Inferior parietal cortex (tissue), 1 donor: ENCODE measurements at regions not wholly inside any gene's neighbourhood (a gene's known extent, or its start where the extent isn't known, plus 50 kb on each side); places are given as distances from the start of the nearest gene placed in this dataset.

Experiments used
- DNase-seq: peaks from one replicate; pipeline ENCODE4 v3.0.0-alpha.2; 2016; ENCODE audit errors: extremely low spot score

DNA sequence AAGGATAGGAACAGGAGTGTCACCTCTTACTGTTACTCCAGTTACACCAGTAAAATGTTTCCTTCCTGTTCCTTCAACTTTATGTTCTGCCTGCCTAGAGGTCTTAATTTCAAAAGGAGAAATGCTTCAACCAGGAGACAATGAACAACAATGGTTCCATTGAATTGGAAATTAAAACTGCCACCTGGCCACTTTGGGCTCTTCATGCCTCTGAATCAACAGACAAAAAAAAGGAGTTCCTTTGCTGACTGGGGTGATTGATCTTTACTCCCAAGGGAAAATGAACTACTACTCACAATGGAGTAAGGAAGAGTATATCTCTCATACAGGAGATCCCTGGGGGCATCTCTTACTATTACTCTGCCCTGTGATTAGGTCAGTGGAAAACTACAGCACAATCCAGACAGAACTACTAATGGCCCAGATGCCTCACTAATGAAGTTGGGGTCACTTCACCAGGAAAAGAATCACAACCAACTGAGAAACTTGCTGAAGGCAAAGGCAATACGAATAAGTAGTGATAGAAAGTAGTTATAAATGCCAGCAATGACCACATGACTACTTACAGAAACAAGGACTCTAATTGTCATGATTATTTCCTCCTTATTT is 76.6 kb upstream of the PRDX6 start:
- DNase-seq: no peak

DNA sequence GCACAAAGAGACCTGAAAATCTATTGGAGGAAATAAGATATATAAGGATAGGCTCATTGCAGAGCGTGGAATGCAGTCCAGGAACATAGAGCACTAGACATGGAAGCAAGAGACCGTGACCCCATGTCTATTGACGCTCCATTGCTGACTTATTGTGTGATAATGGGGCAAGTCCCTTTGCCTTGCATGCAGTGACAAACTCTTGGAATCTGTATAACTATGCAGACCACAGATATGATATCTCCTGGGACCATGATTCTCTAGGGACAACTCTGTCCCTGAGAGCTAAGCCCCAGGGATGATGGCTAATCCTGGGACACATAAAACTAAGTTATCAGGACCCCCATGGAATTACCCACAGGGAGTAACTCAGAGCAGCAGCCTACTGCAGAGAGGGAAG is 73.1 kb upstream of the PRDX6 start:
- no peak for DNase-seq

DNA sequence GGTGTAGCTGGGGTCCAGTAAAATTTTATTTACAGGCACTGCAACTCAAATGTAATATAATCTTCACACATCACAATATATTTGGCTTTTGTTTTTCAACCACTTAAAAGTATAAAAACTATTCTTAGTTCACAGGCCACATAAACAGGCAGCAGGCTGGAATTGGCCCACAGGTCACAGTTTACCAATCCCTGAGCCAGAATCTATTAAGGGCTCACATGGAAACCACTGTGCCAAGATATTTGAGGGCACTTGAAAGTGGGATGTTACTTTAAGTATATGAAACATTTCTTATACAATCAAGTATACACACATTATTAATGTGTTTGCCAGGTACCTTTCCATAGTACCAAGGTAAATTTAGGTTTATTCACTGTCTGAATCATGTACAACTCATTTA is 71.9 kb upstream of the PRDX6 start:
- no peak for DNase-seq

DNA sequence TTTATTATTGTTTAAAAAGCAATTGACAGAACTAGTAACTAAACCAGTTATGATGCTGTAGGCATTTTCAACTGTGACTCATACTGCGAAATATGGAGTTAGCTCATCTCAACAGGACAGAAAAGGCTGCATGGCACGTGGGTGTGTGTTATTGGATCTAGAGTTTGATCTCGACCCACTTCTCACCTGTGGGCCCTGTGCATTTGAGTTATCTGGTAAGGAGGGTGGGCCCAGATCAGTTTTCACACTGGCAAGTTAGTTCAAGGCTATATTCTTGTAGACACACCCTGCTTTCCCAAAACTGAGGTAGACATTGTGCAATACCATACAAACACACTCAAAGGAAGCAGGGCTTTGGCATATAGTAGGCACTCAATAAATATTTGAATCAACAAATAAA is 71.3 kb upstream of the PRDX6 start:
- DNase-seq: no peak

DNA sequence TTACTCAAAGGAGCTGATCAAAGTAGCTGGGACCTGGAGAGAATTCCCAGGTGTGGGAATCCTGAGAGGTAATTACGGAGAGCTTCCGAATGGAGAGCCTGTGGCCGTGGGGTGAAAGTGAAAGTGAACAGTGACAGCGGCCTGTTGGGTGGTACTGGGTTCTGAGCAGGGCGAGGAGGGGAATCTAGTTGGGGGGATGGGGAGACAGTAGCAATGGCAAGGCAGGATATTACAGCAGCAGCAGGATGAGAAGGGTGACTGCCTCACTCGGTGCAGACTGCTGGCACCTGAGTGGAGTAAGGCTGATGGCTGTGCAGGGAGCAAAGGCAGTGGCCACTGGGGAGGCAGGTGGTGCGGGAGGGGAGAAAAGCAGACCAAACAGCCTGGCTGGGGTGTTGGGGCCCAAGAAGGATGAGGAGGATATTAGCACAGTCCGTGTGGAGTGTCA is 70.3 kb upstream of the PRDX6 start:
- no peak for DNase-seq

DNA sequence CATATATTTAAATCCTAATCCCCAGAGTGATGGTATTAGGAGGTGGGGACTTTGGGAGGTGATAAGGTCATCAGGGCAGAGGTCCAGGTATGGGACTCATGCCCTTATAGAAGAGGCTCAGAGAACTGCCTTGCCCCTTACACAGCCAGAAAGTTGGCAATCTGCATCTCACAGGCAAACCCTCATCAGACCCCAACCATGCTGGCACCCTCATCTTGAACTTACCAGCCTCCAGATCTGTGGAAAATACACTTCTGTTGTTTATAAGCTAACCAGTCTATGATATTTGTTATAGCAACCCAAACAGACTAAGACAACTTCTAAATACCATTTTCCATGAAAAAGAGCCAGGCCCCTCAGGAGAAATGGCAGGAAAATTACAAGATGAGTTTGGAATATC is 69.3 kb upstream of the PRDX6 start:
- DNase-seq: no peak

DNA sequence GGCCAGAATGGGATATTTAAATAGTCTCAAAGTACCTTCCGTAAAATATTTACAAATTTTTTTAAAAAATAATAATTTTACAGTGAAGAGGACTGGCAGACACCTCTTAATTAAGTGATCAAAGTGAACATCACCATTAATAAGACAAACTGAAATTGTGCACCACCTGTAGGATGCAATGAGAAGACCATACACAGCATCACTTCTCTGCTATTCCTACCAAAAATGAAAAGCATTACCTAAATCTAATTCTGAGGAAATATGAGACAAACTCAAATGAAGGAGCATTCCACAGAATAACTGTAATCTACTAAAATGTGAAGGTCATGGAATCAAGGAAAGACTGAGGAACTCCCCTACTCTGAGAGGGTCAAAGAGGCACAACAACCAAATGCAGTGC is 68.2 kb upstream of the PRDX6 start:
- no peak for DNase-seq

DNA sequence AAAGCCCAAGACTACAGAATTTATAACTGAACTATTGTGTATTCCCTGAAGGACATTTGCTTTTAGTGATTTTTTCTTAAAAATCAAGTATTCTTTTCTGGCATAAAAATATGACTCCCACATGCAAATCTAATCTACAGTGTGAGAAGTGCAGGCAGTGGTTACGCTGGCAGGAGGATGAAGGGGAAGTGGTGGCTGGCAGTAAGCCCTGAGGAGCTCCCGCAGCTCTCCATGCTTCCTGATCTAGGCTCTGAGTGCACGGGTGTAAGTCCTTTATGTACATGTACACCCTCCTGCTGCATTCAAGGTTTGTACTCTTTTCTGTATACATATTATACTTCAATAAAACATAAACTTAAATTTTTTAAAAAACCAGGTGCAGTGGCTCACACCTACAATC is 67.5 kb upstream of the PRDX6 start:
- DNase-seq: no peak

DNA sequence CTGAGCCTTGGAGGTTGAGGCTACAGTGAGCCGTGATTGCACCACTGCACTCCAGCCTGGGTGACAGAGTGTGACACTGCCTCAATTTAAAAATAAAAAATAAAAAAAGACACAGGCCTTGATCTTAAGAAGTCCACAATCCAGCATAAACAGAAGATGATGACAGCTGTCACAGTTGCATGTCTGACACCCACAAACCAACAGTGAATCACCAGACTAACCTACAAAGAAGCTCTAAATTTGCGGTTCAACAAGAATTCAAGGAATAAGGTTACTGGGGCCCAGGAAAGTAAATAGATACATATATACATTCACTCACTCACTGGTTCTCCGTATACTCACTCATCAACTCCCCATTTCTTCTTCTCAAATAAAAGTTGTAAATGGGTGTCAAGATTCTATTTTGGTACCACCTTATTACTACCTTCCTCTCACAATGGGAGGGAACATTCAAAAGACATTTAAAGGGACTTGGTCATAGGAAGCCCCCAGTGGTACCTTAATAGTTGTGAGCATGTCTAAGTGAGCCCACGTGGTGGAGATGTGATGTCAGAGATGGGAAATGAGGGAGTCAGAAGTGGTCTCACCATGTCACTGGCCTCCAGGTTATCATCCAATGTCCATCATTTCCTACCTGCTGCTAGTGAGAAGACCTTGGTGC is 66.9 kb upstream of the PRDX6 start:
- no peak for DNase-seq

DNA sequence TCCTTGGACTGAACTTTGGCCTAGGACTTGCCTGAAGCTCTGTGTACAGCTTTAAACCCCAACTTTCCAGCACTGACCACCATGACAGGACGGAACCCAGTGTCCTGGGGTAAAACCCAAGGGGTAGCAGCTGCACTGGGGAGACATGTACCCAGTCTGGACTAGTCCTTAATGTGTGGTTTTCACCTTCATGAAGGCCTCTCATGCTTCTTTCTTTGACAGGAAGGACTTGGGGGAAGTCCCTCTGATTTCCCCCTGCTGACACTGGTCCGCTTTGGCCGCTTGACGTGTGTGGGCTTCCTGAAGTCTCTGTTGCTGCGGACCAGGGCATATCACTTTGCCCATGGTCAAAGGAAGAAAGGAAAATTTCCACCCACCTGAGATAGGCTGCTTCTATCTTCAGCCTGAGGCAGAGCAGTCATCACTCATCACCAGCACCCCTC is 66.3 kb upstream of the PRDX6 start:
- DNase-seq: no peak

DNA sequence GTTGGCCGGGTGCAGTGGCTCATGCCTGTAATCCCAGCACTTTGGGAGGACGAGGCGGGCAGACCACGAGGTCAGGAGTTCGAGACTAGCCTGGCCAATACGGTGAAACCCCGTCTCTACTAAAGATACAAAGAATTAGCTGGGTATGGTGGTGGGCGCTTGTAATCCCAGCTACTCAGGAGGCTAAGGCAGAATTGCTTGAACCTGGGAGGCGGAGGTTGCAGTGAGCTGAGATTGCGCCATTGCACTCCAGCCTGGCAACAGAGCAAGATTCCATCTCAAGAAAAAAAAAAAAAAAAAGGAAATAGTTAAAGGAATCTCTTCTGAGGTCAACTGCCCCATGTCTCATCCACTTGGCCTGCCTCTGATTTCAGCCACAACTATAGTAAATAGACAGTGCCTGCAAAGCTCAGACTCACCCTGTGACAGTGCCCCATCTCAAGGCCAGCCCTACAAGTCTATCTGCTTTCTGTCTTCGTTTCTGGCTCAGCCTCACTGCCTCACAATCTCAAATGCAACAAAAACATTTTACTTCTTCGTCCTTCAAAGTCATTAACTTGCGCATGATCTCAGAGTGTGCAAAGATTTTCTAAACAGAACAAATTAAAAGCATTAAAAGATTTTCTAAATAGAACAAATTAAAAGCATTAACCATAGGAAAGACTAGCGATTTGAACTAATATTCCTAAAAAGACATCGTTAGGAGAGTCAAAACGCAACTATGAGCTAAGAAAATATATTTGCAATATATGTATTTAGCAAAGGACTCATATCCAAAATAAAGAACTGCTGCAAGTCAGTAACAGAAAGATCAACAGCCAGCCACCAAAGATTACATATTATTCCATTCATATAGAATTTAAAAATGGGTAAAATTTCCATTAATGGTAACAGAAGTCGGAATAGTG is 65.0 kb upstream of the PRDX6 start:
- no peak for DNase-seq

DNA sequence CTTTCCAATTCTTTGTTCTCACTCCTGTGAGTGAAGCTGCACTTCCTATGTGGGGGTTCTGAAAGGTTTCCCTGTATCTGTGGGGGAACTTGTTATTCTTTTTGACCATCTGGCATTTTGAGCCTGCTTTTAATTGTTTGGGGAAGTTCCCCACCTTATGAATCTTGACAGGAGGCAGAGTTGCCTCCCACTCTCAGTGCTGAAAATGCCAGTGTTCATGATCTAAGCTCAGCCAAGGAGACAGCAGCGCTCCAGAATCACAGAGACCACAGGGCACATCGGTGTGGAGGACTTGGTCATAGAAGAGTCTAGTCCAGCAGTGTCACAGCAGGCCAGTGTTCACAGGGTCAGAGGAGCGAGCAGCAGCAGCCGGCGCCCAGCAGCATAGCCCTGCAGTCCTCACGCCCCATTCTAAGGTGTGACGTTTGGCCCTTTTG is 63.8 kb upstream of the PRDX6 start:
- no peak for DNase-seq

DNA sequence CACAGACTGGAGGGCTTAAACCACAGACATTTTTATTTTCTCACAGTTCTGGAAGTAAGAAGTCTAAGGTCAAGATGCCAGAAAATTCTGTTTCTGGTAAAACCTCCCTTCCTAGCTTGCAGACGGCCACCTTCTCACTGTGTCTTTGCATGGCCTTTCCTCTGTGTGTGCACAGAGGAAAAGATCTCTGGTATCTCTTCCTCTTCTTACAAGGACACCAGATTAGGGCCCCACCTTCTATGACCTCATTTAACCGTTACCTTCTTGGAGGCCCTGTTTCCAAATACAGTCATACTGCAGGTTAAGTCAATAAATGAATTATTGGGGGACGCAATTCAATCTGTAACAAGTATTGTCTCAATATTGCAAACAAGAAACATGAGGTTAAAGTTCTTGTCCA is 63.0 kb upstream of the PRDX6 start:
- no peak for DNase-seq

DNA sequence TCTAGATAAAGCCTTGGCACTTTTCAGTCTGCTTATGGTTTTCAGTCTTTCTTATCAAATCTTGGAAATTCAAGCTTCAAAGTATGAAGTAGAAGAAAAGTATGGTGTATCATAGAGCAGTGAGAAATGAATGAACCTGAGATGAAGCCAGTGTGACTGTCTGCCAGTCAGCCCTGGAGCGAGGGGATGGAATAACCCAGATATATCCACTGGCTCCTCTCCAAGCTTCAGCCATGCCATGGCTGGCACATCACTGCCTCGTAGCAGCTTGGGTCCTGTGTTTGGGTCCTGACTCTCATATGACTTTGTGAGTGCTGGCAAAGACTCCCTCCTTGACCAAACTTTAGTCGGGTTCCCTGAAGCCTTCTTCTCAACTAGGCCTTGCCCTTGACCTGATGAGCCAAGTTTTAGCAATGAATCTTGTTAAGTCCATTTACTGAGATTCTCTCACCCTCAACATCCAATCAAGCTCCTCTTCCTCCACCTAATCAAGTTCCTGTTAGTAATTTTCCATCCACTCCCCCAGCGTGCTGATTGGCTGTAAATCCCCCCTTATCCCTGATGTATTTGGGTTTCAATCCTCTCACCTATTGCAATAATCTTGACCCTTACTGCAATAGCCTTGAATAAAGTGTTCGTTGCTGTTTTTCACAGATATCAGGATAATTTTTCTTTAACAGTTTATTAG is 62.5 kb upstream of the PRDX6 start:
- DNase-seq: no peak

DNA sequence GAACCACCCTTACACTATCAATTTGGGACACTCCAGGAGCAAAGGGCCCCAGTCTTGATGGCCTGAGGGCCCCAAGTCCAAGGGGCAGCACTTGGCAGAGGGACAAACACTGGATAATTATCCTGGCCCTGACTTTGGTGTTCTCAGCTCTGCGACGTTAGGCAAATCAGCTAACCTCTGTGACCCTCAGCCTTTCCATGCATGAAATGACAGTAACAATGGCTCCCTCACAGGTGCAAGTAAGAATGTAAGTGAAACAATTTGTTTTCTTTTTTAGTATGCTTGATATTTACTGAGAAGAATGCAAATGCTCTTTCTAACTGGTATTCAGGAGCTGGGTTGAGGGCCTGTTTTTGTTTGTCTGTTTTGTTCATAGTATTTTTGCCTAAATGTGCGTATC is 61.6 kb upstream of the PRDX6 start:
- DNase-seq: no peak

DNA sequence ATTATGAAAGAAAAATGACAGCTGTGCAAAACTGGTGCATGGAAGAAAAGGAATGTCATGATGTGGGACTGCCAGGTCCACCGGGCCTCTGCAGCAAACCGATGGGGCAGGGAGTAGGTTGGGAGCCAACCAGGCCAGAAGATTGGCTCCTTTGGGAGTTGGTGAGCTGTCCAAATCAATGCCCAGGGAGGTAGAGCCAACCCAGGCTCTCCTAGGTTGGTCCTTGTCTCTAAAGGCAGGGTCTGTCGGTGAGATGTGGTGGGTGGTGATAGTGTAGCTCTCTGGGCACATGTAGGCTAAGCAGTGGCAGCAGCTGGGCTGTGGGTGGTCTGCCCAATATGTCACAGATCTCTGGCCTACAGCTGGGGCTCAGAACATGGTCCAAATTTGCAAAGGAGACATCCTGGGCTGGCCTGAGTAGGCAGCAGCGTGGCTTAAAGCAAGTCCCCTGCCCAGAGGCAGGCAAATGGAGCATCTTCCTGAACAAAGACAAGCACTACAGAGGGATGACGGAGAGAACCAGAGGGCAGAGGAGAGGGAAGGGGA is 61.2 kb upstream of the PRDX6 start:
- no peak for DNase-seq

DNA sequence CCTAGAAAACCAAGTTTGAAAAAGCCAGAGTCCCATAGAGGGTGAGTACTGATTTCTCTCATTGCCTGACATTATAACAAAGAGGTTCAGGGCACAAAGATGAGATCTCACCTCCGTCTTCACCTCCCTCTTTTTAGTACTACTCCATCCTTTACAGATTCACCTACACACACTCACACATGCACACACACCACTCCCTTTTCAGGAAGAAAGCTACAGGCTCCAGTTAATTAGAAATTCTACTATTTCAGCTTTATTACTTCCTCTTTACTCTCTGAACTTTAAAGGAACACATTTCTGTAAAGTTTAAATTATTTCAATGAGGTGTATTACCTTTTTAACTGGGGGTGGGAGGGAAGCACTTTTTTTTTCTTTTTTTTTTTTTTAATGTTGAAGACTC is 59.6 kb upstream of the PRDX6 start:
- no peak for DNase-seq

DNA sequence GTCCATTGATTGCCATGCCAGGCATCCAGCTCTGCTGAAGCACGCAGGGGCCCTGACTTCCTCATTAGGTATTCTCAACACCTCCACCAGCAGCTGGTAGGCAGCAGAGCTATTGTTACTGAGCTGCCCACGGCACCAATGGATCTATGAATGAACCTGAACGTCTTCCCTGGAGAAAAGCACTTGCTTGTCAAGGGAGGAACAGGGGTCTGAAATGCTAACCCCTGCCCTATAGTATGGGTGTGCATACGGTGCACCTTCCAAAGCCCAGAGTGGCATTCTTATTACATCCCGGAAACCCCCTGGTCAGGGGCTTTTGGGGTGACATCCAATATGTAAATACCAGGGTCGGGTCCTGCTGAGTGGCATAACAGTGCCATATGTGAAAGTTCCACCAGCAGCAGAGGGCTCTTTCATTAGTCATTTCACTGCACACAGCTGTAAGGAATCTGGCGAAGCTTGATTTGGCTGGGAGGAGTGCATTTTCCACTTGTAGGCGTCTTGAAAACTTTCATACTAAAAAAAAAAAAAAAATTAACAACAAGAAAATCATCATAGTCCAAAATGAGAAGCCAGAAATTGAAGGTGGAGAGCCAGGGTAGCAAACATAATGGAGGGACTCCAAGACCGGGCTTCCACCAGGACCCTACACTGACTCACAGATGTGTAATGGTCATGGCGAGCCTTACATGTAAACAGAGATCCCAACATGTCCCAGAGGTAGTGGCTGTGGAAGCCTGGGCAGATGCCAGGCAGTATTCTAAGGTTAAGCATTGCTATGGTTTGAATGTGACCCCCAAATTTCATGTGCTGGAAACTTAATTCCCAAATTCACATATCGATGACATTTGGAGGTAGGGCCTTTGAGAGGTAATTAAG is 58.8 kb upstream of the PRDX6 start:
- DNase-seq: no peak

DNA sequence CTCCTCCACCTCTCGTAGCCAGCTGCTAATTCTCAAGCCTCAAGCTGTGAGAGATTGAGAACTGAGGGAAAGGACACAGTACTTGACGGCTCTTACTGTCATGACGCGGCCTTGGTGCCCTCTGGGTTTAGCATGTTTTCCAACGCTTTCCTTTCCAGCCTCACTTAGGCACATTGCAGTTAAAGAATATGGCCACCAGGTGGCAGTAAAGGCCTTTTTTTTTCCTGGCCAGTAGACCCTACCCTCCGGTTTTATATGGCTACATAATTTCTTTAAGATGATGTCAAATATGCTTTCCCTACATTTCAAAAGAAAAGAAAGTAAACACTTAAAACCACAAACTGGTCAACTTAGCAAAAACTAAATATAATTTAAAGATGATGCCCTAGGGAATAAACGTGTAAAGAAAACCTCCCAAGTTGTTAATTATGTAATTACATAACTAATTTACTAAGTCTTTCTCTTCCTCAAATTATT is 56.8 kb upstream of the PRDX6 start:
- peak; percentile 81 for DNase-seq

DNA sequence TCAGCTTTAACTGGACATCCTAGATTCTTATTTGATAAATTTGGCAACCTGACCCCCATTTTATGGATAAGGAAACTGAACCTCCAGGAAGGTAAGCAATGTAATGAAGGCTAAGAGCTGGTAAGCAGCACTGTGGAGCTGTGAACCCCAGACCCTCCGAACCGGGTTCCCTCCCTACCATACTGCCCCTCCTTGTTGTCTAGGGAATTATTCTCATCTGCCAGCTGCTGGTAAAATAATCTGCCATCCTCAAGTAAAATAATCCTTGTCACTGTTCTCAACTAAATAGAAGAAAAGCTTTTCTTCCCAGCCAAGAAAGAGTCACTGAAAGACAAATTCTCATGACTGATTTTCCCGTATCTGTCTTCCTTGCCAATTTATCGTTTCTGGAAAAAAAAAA is 55.8 kb upstream of the PRDX6 start:
- no peak for DNase-seq

DNA sequence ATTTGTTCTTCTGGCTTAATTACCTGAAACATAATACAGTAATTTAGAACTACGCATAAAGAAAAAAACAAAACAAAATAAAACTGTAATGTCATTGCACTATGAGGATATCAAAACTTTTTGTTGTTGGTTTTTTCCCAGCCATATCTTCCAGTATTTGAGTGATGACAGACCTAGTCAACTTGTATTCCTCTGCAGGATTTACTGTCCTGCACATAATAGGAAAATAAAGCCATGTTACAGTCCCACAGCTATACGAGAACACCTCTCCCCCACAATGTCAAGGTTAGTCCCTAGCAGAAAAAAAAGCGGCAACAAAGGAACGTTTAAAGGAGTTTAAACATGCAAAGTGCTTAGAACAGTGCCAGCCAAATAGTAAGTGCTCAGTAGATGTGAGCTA is 55.3 kb upstream of the PRDX6 start:
- no peak for DNase-seq
